ENCODE measurements at regions not wholly inside any gene's neighbourhood (a gene's known extent, or its start where the extent isn't known, plus 50 kb on each side); places are given as distances from the start of the nearest gene placed in this dataset.

DNA sequence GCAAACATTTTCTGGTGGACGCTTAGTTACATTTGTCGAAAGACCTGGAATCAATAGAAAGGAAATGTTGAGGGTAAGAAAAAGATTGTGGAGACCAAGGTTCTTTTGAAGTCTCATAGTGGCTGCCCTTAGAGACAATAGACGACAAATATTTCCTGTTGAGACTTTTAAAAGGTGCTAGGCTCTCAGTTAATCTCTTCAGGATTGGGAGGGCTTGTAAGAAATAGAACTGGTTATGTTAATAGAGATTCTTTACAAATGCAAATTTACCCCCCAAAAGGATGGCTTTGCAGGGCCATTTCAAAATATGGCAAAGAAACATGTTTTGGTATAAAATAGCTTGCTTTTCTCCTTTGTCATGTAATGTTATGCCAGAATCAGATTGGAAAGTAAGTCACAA lies 428.2 kb upstream of the CTNND2 start (continued):
- TF ChIP-seq SIRT6 (IDR thresholded peaks at IDR 0.05; ENCODE audit: low read length) = no peak
- TF ChIP-seq CTBP2 (IDR thresholded peaks at IDR 0.05; ENCODE audit: borderline replicate concordance, insufficient read depth, insufficient read length, low read length) = no peak
- TF ChIP-seq POLR2A (IDR thresholded peaks at IDR 0.05; ENCODE audit: control extremely low read depth in 1 of 2, low read depth in 2 of 2, low read length in 2 of 2) = no peak
- TF ChIP-seq CBX5 (IDR thresholded peaks at IDR 0.05; ENCODE audit: low read depth, low read length) = no peak
- no peak for TF ChIP-seq HDAC6 (IDR thresholded peaks at IDR 0.05; ENCODE audit: low read depth, low read length)
- TF ChIP-seq SRF (IDR thresholded peaks at IDR 0.05; ENCODE audit: low read depth, low read length) = no peak
- no peak for TF ChIP-seq GTF2F1 (IDR thresholded peaks at IDR 0.05; ENCODE audit: borderline replicate concordance, low read depth, low read length)
- TF ChIP-seq NANOG (IDR thresholded peaks at IDR 0.05; ENCODE audit: insufficient read depth, low read depth, low read length, poor library complexity, severe bottlenecking) = peak; percentile 35
- TF ChIP-seq SUZ12 (IDR thresholded peaks at IDR 0.05; ENCODE audit: low read length) = no peak
- peak; percentile 64; the same call in 1 of the 2 replicates for TF ChIP-seq POU5F1 (IDR thresholded peaks at IDR 0.05; ENCODE audit: low read depth, low read length)
- no peak for TF ChIP-seq BACH1 (IDR thresholded peaks at IDR 0.05; ENCODE audit: low read length)

All from H1 (cell line).